Spleen (tissue), 7 donors: ENCODE measurements at regions not wholly inside any gene's neighbourhood (a gene's known extent, or its start where the extent isn't known, plus 50 kb on each side); places are given as distances from the start of the nearest gene placed in this dataset.

Experiments used
- CTCF ChIP-seq, 11 experiments: fragments of 200-600 bp in 7 of 11; fragments of 450-650 bp in 4 of 11; sonication (generic) in 4 of 11; IDR thresholded peaks in 8 of 11; conservative IDR thresholded peaks in 3 of 11; 1 replicate in 7 of 11; 2 replicates in 4 of 11; pipeline versions ENCODE4 v1.4.0 to v1.8.0; 2016 to 2021; ENCODE audit warnings: antibody characterized with exemption in 11 of 11, inconsistent platforms in 4 of 11, mild to moderate bottlenecking in 1 of 11
- POLR2A ChIP-seq, 3 donors: fragments of 450-650 bp; IDR thresholded peaks; one replicate each; pipeline ENCODE4 v1.5.1; 2017; ENCODE audit warnings: antibody characterized with exemption in 3 of 3, mild to moderate bottlenecking in 1 of 3
- POLR2AphosphoS5 ChIP-seq, 3 donors: sonication (generic); formaldehyde crosslinking; IDR thresholded peaks; one replicate each; pipeline ENCODE4 v1.5.1; 2017; ENCODE audit warnings: antibody characterized with exemption in 3 of 3
- donor health status: DM: no; HTN: no; CAD: no; lungs with moderate emphysema.
- donor health status: DM: no; HTN: no; CAD: no.
- donor health status: DM: no; HTN: no; CAD: no.

- TF ChIP-seq CTCF (IDR thresholded peaks at IDR 0.05 in 8 of 11, conservative IDR thresholded peaks at IDR 0.05 in 3 of 11) (no peak), POLR2A (IDR thresholded peaks at IDR 0.05) (no peak), POLR2AphosphoS5 (IDR thresholded peaks at IDR 0.05) (no peak)
These were observed 222.1 kb upstream of the HMGA2 start for GRCh38 chr12:65602253-65602609.
